ENCODE measurements at regions not wholly inside any gene's neighbourhood (a gene's known extent, or its start where the extent isn't known, plus 50 kb on each side); places are given as distances from the start of the nearest gene placed in this dataset.

- DNase-seq (no peak), ATAC-seq (no peak)
- H3K27ac Mint-ChIP-seq: no peak overlapping the region
- TF ChIP-seq, protein P1, sequence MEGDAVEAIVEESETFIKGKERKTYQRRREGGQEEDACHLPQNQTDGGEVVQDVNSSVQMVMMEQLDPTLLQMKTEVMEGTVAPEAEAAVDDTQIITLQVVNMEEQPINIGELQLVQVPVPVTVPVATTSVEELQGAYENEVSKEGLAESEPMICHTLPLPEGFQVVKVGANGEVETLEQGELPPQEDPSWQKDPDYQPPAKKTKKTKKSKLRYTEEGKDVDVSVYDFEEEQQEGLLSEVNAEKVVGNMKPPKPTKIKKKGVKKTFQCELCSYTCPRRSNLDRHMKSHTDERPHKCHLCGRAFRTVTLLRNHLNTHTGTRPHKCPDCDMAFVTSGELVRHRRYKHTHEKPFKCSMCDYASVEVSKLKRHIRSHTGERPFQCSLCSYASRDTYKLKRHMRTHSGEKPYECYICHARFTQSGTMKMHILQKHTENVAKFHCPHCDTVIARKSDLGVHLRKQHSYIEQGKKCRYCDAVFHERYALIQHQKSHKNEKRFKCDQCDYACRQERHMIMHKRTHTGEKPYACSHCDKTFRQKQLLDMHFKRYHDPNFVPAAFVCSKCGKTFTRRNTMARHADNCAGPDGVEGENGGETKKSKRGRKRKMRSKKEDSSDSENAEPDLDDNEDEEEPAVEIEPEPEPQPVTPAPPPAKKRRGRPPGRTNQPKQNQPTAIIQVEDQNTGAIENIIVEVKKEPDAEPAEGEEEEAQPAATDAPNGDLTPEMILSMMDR (IDR thresholded peaks at IDR 0.05): no peak
- H3K4me1 Mint-ChIP-seq (ENCODE audit: low read depth): no peaks in the 10 kb centered on the region
- no peaks in the 10 kb centered on the region for H3K9me3 Mint-ChIP-seq
- intact Hi-C loops (cut with micrococcal nuclease): no loop called here
- no peak overlapping the region for H3K4me3 Mint-ChIP-seq
- POLR2A ChIA-PET: no interaction called here
- H3K36me3 Mint-ChIP-seq (ENCODE audit: low read depth): no peaks in the 10 kb centered on the region
- CTCF ChIA-PET: interaction anchor here (1.5 kb wide), 1 partner anchor 393 kb away, joined by 4 read pairs; no protein-coding TSS in a partner anchor
- H3K27me3 Mint-ChIP-seq: peaks cover 4% of the 10 kb centered on the region
Measured at GRCh38 chr1:184270556-184270955, 116.3 kb upstream of the C1orf21 start.

- no peaks in the 10 kb centered on the region for H3K4me1 Mint-ChIP-seq (ENCODE audit: low read depth)
- H3K27ac Mint-ChIP-seq: no peak overlapping the region
- no peaks in the 10 kb centered on the region for H3K36me3 Mint-ChIP-seq (ENCODE audit: low read depth)
- TF ChIP-seq, protein P1 (IDR thresholded peaks at IDR 0.05): no peak
- ATAC-seq (no peak), DNase-seq (no peak)
- ChIA-PET POLR2A (no interaction called here), CTCF (no interaction called here)
- H3K27me3 Mint-ChIP-seq: peaks cover 6% of the 10 kb centered on the region
- no peak overlapping the region for H3K4me3 Mint-ChIP-seq
- intact Hi-C loops (cut with micrococcal nuclease): no loop called here
- no peaks in the 10 kb centered on the region for H3K9me3 Mint-ChIP-seq
Measured at GRCh38 chr1:184272175-184272866, 114.5 kb upstream of the C1orf21 start.

DNA sequence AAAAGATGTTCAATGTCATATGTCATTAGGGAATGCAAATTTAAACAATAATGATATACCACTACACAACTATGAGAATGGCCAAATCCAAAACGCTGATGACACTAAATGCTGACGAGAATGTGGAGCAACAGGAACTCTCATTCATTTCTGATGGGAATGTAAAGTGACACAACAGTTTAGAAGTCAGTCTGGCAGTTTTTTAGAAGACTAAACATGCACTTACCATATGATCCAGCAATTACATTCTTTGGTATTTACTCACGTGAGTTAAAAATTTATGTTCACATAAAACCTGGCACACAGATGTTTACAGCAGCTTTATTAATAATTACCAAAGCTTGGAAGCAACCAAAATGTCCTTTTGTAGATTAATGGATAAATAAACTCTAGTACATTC lies 110.4 kb upstream of the C1orf21 start:
- no peak for ATAC-seq
- Mint-ChIP-seq H3K27ac (no peak overlapping the region), H3K36me3 (ENCODE audit: low read depth) (no peaks in the 10 kb centered on the region), H3K4me3 (no peak overlapping the region), H3K9me3 (no peaks in the 10 kb centered on the region), H3K4me1 (ENCODE audit: low read depth) (no peaks in the 10 kb centered on the region), H3K27me3 (peaks cover 5% of the 10 kb centered on the region)
- no peak for DNase-seq
- TF ChIP-seq, protein P1 (IDR thresholded peaks at IDR 0.05): no peak
- ChIA-PET CTCF (interaction anchor here (0.6 kb wide), 1 partner anchor 187 kb away, joined by 4 read pairs; no protein-coding TSS in a partner anchor), POLR2A (no interaction called here)
- intact Hi-C loops (cut with micrococcal nuclease): no loop called here

GRCh38 chr1:184279911-184280458 lies 106.8 kb upstream of the C1orf21 start:
- ATAC-seq (no peak), DNase-seq (no peak)
- no peak overlapping the region for H3K4me3 Mint-ChIP-seq
- no peak overlapping the region for H3K27ac Mint-ChIP-seq
- TF ChIP-seq, protein P1 (IDR thresholded peaks at IDR 0.05): no peak
- H3K4me1 Mint-ChIP-seq (ENCODE audit: low read depth): no peaks in the 10 kb centered on the region
- H3K9me3 Mint-ChIP-seq: no peaks in the 10 kb centered on the region
- peaks cover 3% of the 10 kb centered on the region for H3K27me3 Mint-ChIP-seq
- intact Hi-C loops (cut with micrococcal nuclease): no loop called here
- POLR2A ChIA-PET: no interaction called here
- CTCF ChIA-PET: no interaction called here
- no peaks in the 10 kb centered on the region for H3K36me3 Mint-ChIP-seq (ENCODE audit: low read depth)

DNA sequence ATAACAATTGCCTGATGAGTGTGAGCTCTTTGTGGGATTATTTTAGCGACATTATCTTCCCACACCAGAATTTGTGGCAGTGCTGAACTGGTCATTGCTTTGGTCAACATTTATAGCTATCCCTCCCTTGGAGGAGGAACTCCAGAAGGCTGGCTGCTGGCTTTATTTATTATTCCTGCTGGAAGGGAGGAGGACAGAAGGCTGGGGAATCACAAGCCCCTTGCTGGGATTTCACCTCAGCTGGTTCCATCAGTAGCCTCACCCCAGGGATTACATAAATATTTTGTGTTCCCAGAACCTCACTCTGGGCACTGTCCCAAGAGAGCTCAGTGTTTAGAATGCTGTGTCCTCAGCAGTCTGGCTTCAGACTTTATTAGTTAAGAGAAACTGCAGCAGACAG lies 102.8 kb upstream of the C1orf21 start:
- Mint-ChIP-seq H3K27ac (no peak overlapping the region), H3K27me3 (no peaks in the 10 kb centered on the region), H3K4me3 (no peak overlapping the region), H3K36me3 (ENCODE audit: low read depth) (no peaks in the 10 kb centered on the region), H3K4me1 (ENCODE audit: low read depth) (no peaks in the 10 kb centered on the region), H3K9me3 (no peaks in the 10 kb centered on the region)
- ChIA-PET POLR2A (interaction anchor here (0.7 kb wide), 1 partner anchor 149 kb away, joined by 3 read pairs; no protein-coding TSS in a partner anchor), CTCF (no interaction called here)
- ATAC-seq: no peak
- DNase-seq: no peak
- TF ChIP-seq, protein P1 (IDR thresholded peaks at IDR 0.05): no peak
- intact Hi-C loops (cut with micrococcal nuclease): no loop called here
